Adrenal gland (tissue), 5 donors: ENCODE measurements at regions not wholly inside any gene's neighbourhood (a gene's known extent, or its start where the extent isn't known, plus 50 kb on each side); places are given as distances from the start of the nearest gene placed in this dataset.

Experiments
- CTCF ChIP-seq, 6 experiments: fragments of 450-650 bp in 4 of 6; fragments of 200-600 bp in 2 of 6; sonication (generic) in 1 of 6; IDR thresholded peaks; 1 replicate in 5 of 6; 2 replicates in 1 of 6; pipeline versions ENCODE4 v1.5.1 to v1.8.0; 2016 to 2021; ENCODE audit warnings: antibody characterized with exemption in 6 of 6, mild to moderate bottlenecking in 2 of 6, moderate library complexity in 1 of 6
- POLR2A ChIP-seq, 2 donors: fragments of 450-650 bp; IDR thresholded peaks; one replicate each; pipeline ENCODE4 v1.6.1; 2017; ENCODE audit warnings: antibody characterized with exemption in 2 of 2, mild to moderate bottlenecking in 2 of 2, moderate library complexity in 1 of 2
- donor health status: DM: no; HTN: no; CAD: no.

GRCh38 chr10:81127931-81128330 lies 590.2 kb downstream of the SH2D4B start:
- no peak for TF ChIP-seq CTCF (IDR thresholded peaks at IDR 0.05)
- no peak for TF ChIP-seq POLR2A (IDR thresholded peaks at IDR 0.05)
